OCI-LY1 (cell line): ENCODE measurements at regions not wholly inside any gene's neighbourhood (a gene's known extent, or its start where the extent isn't known, plus 50 kb on each side); places are given as distances from the start of the nearest gene placed in this dataset.

ENCODE experiments used
- H2AFZ ChIP-seq: fragments of 200-600 bp; sonication (generic), shearing (Covaris generic); 2 replicates; pipeline ENCODE4 v1.6.0; 2014; ENCODE audit warnings: antibody characterized with exemption, mild to moderate bottlenecking, low read length
- H3F3A ChIP-seq: fragments of 200-600 bp; sonication (generic), shearing (Covaris generic); 2 replicates; pipeline ENCODE4 v1.6.0; 2014; ENCODE audit warnings: mild to moderate bottlenecking, antibody characterized with exemption, low read length, moderate library complexity; ENCODE audit not compliant: insufficient read depth
- H3K27ac ChIP-seq: fragments of 200-600 bp; sonication (generic); 2 replicates; pipeline ENCODE4 v1.5.1; 2014; ENCODE audit warnings: low read length, mixed run types, mild to moderate bottlenecking, low read depth; ENCODE audit not compliant: poor library complexity, severe bottlenecking
- H3K27me3 ChIP-seq: fragments of 200-600 bp; sonication (generic); 2 replicates; pipeline ENCODE4 v1.6.0; 2014; ENCODE audit warnings: antibody characterized with exemption, mild to moderate bottlenecking, low read length, moderate library complexity; ENCODE audit not compliant: insufficient read depth
- H3K36me3 ChIP-seq: fragments of 200-600 bp; sonication (generic); 2 replicates; pipeline ENCODE4 v1.6.1; 2014; ENCODE audit warnings: mild to moderate bottlenecking, antibody characterized with exemption, low read length, moderate library complexity, mixed read lengths; ENCODE audit not compliant: insufficient read depth
- H3K4me1 ChIP-seq: fragments of 200-600 bp; sonication (generic); 2 replicates; pipeline ENCODE4 v1.5.1; 2014; ENCODE audit warnings: mild to moderate bottlenecking, low read length, moderate library complexity; ENCODE audit not compliant: insufficient read depth, severe bottlenecking
- H3K4me2 ChIP-seq: fragments of 200-600 bp; sonication (generic), shearing (Covaris generic); 2 replicates; pipeline ENCODE4 v1.6.1; 2014; ENCODE audit warnings: low read length
- H3K4me3 ChIP-seq: fragments of 200-600 bp; sonication (generic); 2 replicates; pipeline ENCODE4 v1.5.1; 2014; ENCODE audit warnings: low read length, low read depth, mild to moderate bottlenecking, mixed read lengths; ENCODE audit not compliant: poor library complexity, severe bottlenecking
- H3K79me2 ChIP-seq: fragments of 200-600 bp; shearing (Covaris generic); 2 replicates; pipeline ENCODE4 v1.6.1; 2016; ENCODE audit warnings: mixed run types, low read length, mixed read lengths; ENCODE audit not compliant: insufficient read depth
- H3K9ac ChIP-seq: fragments of 200-600 bp; sonication (generic), shearing (Covaris generic); 2 replicates; pipeline ENCODE4 v1.6.1; 2014; ENCODE audit warnings: mild to moderate bottlenecking, low read length, mixed read lengths
- H3K9me2 ChIP-seq: fragments of 200-600 bp; sonication (generic), shearing (Covaris generic); 2 replicates; pipeline ENCODE4 v1.6.1; 2014; ENCODE audit warnings: low read depth, mild to moderate bottlenecking, low read length, mixed read lengths
- H3K9me3 ChIP-seq: fragments of 200-600 bp; shearing (Covaris generic); 2 replicates; pipeline ENCODE4 v1.6.1; 2014; ENCODE audit warnings: low read length, mixed read lengths
- H4K20me1 ChIP-seq: fragments of 200-600 bp; sonication (generic), shearing (Covaris generic); 2 replicates; pipeline ENCODE4 v1.6.0; 2016; ENCODE audit warnings: mild to moderate bottlenecking, low read length; ENCODE audit not compliant: insufficient read depth
- EZH2 ChIP-seq: fragments of 200-600 bp; sonication (generic), shearing (Covaris generic); IDR thresholded peaks from 2 replicates; pipeline ENCODE4 v1.8.0; 2017; ENCODE audit warnings: borderline replicate concordance, mixed run types, mild to moderate bottlenecking, antibody characterized with exemption, low read length, moderate library complexity, mixed read lengths
- TF ChIP-seq, protein P1 (sequence below): fragments of 200-600 bp; sonication (generic), shearing (Covaris generic); IDR thresholded peaks from 2 replicates; pipeline ENCODE4 v1.5.1; 2017; ENCODE audit warnings: mild to moderate bottlenecking, antibody characterized with exemption, low read length, moderate library complexity, mixed read lengths

DNA sequence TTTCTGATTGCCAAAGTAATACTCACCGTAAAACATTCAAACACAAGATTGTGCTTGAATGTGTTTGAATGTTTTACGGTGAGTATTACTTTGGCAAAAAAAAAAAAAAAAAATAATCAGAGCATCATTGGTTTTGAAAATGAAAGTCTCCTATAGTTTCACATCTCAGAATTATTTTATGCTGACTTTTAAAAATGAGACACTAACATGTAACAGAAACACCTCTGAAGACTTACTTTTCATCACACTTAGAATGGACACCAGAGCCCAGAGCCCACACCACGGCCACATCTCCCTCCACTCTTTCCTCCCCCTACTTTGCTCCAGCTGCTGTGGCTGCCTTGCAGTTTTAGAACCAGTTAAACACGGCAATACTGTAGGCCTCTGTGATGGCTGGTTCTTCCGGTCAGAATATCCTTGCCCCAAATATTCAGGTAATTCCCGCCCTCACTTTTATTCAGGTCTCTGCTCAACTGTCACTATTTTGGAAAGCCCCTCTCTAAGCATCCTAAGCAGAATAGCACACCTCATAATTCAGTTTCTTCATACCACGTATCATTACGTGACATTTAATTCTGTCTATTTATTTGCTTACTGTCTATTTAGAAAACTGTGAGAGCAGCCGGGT is 138.9 kb upstream of the MAX start:
- H3K4me1 ChIP-seq: peaks cover 17% of the 10 kb centered on the region
- H3K79me2 ChIP-seq: no peaks in the 10 kb centered on the region
- no peak overlapping the region for H2AFZ ChIP-seq
- H3K4me3 ChIP-seq: no peak overlapping the region
- H3K9ac ChIP-seq: no peak overlapping the region
- H3K9me3 ChIP-seq: no peaks in the 10 kb centered on the region
- TF ChIP-seq, protein P1, sequence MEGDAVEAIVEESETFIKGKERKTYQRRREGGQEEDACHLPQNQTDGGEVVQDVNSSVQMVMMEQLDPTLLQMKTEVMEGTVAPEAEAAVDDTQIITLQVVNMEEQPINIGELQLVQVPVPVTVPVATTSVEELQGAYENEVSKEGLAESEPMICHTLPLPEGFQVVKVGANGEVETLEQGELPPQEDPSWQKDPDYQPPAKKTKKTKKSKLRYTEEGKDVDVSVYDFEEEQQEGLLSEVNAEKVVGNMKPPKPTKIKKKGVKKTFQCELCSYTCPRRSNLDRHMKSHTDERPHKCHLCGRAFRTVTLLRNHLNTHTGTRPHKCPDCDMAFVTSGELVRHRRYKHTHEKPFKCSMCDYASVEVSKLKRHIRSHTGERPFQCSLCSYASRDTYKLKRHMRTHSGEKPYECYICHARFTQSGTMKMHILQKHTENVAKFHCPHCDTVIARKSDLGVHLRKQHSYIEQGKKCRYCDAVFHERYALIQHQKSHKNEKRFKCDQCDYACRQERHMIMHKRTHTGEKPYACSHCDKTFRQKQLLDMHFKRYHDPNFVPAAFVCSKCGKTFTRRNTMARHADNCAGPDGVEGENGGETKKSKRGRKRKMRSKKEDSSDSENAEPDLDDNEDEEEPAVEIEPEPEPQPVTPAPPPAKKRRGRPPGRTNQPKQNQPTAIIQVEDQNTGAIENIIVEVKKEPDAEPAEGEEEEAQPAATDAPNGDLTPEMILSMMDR: no peak
- no peak for TF ChIP-seq EZH2
- no peaks in the 10 kb centered on the region for H3K9me2 ChIP-seq
- H3K4me2 ChIP-seq: no peak overlapping the region
- no peaks in the 10 kb centered on the region for H3F3A ChIP-seq
- H3K27me3 ChIP-seq: no peaks in the 10 kb centered on the region
- H3K27ac ChIP-seq: no peak overlapping the region
- no peaks in the 10 kb centered on the region for H3K36me3 ChIP-seq
- H4K20me1 ChIP-seq: no peaks in the 10 kb centered on the region

DNA sequence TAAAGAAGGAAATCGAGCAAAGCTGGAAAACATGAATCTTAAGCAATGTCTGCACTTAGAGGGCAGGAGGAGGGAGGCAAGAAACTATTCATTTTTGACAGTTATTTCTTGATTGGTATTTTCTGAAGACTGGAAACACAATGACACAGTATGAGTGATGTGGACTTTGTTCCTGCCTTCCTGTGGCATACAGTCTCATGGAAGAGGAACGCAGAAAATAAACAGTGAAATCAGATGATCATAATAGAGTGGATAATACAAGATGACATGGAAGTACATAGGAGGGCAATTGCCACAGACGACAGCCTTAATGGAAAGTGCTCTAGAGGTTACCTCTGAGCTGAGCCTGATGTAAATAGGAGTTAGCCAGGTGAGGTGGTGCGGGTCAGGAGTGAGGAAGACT is 140.4 kb upstream of the MAX start:
- H3K79me2 ChIP-seq: no peaks in the 10 kb centered on the region
- TF ChIP-seq, protein P1: no peak
- no peak for TF ChIP-seq EZH2
- H2AFZ ChIP-seq: no peak overlapping the region
- H3K36me3 ChIP-seq: no peaks in the 10 kb centered on the region
- H3K4me1 ChIP-seq: peaks cover 17% of the 10 kb centered on the region
- H3K27ac ChIP-seq: no peak overlapping the region
- H3K9me2 ChIP-seq: no peaks in the 10 kb centered on the region
- no peaks in the 10 kb centered on the region for H3K9me3 ChIP-seq
- no peaks in the 10 kb centered on the region for H4K20me1 ChIP-seq
- no peak overlapping the region for H3K9ac ChIP-seq
- H3K4me3 ChIP-seq: no peak overlapping the region
- no peak overlapping the region for H3K4me2 ChIP-seq
- no peaks in the 10 kb centered on the region for H3F3A ChIP-seq
- no peaks in the 10 kb centered on the region for H3K27me3 ChIP-seq

DNA sequence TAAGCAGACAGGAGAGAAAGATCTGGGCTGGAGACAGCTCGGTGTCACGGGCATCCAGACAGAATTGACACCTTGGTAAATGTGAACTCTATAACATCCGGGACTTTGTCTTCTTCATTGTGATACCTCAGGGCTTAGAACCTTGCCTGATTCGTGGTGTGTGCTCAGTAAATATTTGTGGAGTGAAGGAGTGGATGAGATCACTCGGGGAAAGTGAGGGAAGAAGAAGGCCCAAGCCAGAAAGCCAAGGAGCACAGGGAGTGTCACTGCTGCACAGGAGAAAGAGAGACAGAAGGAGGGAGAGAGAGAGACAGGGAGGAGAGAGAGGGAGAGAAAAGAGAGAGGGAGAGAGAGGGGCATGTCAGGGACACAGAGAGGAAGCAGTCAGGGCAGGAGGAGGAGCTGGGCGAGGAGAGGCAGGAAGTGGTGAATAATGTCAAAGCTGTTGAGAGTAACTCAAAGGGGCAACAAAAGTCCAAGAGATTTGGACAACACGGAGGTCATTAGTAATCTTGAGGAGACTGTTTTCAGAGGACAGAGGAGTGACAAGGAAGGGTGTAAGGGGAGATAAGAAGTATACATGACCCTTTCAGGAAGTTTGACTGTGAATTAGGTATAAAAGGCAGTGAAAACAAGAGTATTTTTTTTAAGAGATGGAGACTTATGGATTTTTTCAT is 141.6 kb upstream of the MAX start:
- no peak overlapping the region for H3K4me3 ChIP-seq
- no peaks in the 10 kb centered on the region for H3K27me3 ChIP-seq
- H3K9ac ChIP-seq: no peak overlapping the region
- no peaks in the 10 kb centered on the region for H3K36me3 ChIP-seq
- no peaks in the 10 kb centered on the region for H3K9me2 ChIP-seq
- H3K9me3 ChIP-seq: no peaks in the 10 kb centered on the region
- H3F3A ChIP-seq: no peaks in the 10 kb centered on the region
- H3K79me2 ChIP-seq: no peaks in the 10 kb centered on the region
- no peak overlapping the region; the same call in 1 of the 2 replicates for H3K4me2 ChIP-seq
- TF ChIP-seq, protein P1: no peak
- no peak for TF ChIP-seq EZH2
- no peak overlapping the region for H3K27ac ChIP-seq
- no peaks in the 10 kb centered on the region for H4K20me1 ChIP-seq
- peak overlapping the region; percentile 97 for H2AFZ ChIP-seq
- H3K4me1 ChIP-seq: peaks cover 17% of the 10 kb centered on the region
